K562 (cell line): ENCODE measurements at regions not wholly inside any gene's neighbourhood (a gene's known extent, or its start where the extent isn't known, plus 50 kb on each side); places are given as distances from the start of the nearest gene placed in this dataset.

ENCODE experiments used
- ATAC-seq: fragments of 200-7000 bp; cut with Tn5 transposase; 3 replicates; pipeline ENCODE4 v1.9.1; 2020; ENCODE audit warnings: moderate library complexity
- BruUV-seq: library from RNA; stranded (reverse); fragments of 400-500 nt; replicated peaks from 2 replicates; lab custom pipeline; 2021; lab: Mats Ljungman, UMichigan
- CTCF ChIA-PET: fragments of 300-600 bp; formaldehyde crosslinking; extraction: SDS; loops from one replicate; lab custom pipeline; 2021; ENCODE audit warnings: low intra/inter-chr PET ratio; lab: Yijun Ruan, JAX
- POLR2A ChIA-PET: fragments of 300-600, 350-650 bp; sonication (Branson Sonifier 250); formaldehyde crosslinking; extraction: SDS; loops from one replicate; lab custom pipeline; 2021; ENCODE audit warnings: antibody characterized with exemption, inconsistent platforms; lab: Yijun Ruan, JAX
- DNase-seq, 4 experiments: peaks; one replicate each; pipeline versions ENCODE4 v3.0.0 to v3.0.0-alpha.2; 2011 to 2018; ENCODE audit warnings: low spot score in 3 of 4, mixed read lengths in 3 of 4; ENCODE audit errors: extremely low read depth in 1 of 4
- FAIRE-seq: peaks from 2 replicates; lab custom pipeline; 2011; peaks lifted over from hg19 to GRCh38; lab: Jason Lieb, UNC
- H2AFZ ChIP-seq: 2 replicates; pipeline ENCODE4 v1.6.0; 2011; ENCODE audit warnings: low read depth, low read length, control low read depth, inconsistent platforms
- H3K27ac ChIP-seq: fragments of 200-600 bp; 3 replicates; pipeline ENCODE4 v1.8.0; 2011; ENCODE audit warnings: low read depth, mild to moderate bottlenecking, control low read depth, inconsistent platforms, low read length, moderate library complexity, mixed read lengths; ENCODE audit errors: extremely low read depth
- H3K27me3 ChIP-seq, 2 experiments: fragments of 300-600 bp in 1 of 2; 2 replicates in 1 of 2; 3 replicates in 1 of 2; pipeline versions ENCODE4 v1.6.0 to v1.8.0; 2011; ENCODE audit warnings: inconsistent platforms in 2 of 2, low read length in 2 of 2, mild to moderate bottlenecking in 1 of 2, mixed read lengths in 1 of 2, moderate library complexity in 1 of 2; ENCODE audit not compliant: control insufficient read depth in 2 of 2, insufficient read depth in 2 of 2
- H3K36me3 ChIP-seq: fragments of 300-600 bp; 3 replicates; pipeline ENCODE4 v1.8.0; 2011; ENCODE audit warnings: mild to moderate bottlenecking, low read length, inconsistent platforms; ENCODE audit not compliant: control insufficient read depth, insufficient read depth
- H3K4me1 ChIP-seq, 2 experiments: fragments of 200-600 bp in 1 of 2; replicated peaks in 1 of 2; 2 replicates in 1 of 2; 3 replicates in 1 of 2; pipeline versions ENCODE4 v1.5.1 to v1.8.0; 2011; ENCODE audit warnings: inconsistent platforms in 2 of 2, low read length in 2 of 2, mild to moderate bottlenecking in 1 of 2, mixed read lengths in 1 of 2, moderate library complexity in 1 of 2; ENCODE audit not compliant: control insufficient read depth in 2 of 2, insufficient read depth in 2 of 2
- H3K4me2 ChIP-seq: 2 replicates; pipeline ENCODE4 v1.6.1; 2011; ENCODE audit warnings: low read length, control low read depth, inconsistent platforms, mixed read lengths; ENCODE audit not compliant: insufficient read depth
- H3K4me3 ChIP-seq: fragments of 200-600 bp; sonication (generic), shearing (Covaris generic); 2 replicates; pipeline ENCODE4 v1.5.1; 2016; ENCODE audit warnings: control low read depth, inconsistent platforms
- H3K79me2 ChIP-seq: fragments of 200-600 bp; 3 replicates; pipeline ENCODE4 v1.8.0; 2011; ENCODE audit warnings: low read length, inconsistent platforms; ENCODE audit not compliant: control insufficient read depth, insufficient read depth
- H3K9ac ChIP-seq, 2 experiments: 2 replicates each; pipeline versions ENCODE4 v1.6.0 to v1.6.1; 2011; ENCODE audit warnings: low read depth in 2 of 2, low read length in 2 of 2, control low read depth in 1 of 2, inconsistent platforms in 1 of 2, mild to moderate bottlenecking in 1 of 2, mixed read lengths in 1 of 2; ENCODE audit not compliant: insufficient read depth in 1 of 2
- H3K9me1 ChIP-seq: one replicate; pipeline ENCODE4 v1.6.0; 2011; ENCODE audit warnings: inconsistent platforms, mild to moderate bottlenecking, low read length, moderate library complexity; ENCODE audit not compliant: control insufficient read depth, insufficient read depth
- H3K9me3 ChIP-seq: replicated peaks from 2 replicates; pipeline ENCODE4 v1.5.1; 2011; ENCODE audit warnings: low read depth, low read length, inconsistent platforms; ENCODE audit not compliant: control insufficient read depth, insufficient read depth
- H4K20me1 ChIP-seq: replicated peaks from 2 replicates; pipeline ENCODE4 v1.6.1; 2011; ENCODE audit warnings: low read length, inconsistent platforms, mixed read lengths; ENCODE audit not compliant: control insufficient read depth, insufficient read depth
- CBFB ChIP-seq: sonication (generic); formaldehyde crosslinking; IDR thresholded peaks from 2 replicates; pipeline ENCODE4 v1.4.0; 2020; ENCODE audit warnings: mild to moderate bottlenecking, missing genetic modification reagents
- EGR1 ChIP-seq: fragments of 450-650 bp; conservative IDR thresholded peaks from 2 replicates; pipeline ENCODE4 v1.6.1; 2017; ENCODE audit warnings: mild to moderate bottlenecking
- FOXJ2 ChIP-seq: fragments of 200-800 bp; sonication (Bioruptor generic); IDR thresholded peaks from 2 replicates; pipeline ENCODE4 v1.6.1; 2016; ENCODE audit warnings: missing genetic modification characterization, missing compliant biosample characterization
- POLR3G ChIP-seq: IDR thresholded peaks from 2 replicates; pipeline ENCODE4 v1.6.1; 2011; ENCODE audit not compliant: insufficient read length, insufficient replicate concordance; ENCODE audit errors: extremely low read depth
- TCFL5 ChIP-seq: fragments of 250-450 bp; sonication (Bioruptor Pico); conservative IDR thresholded peaks from 2 replicates; pipeline ENCODE4 v1.6.1; 2021; ENCODE audit warnings: mild to moderate bottlenecking, moderate library complexity, matching md5 sums
- ZNF316 ChIP-seq: fragments of 450-650 bp; IDR thresholded peaks from 2 replicates; pipeline ENCODE4 v1.6.1; 2016
- WGBS: fragments of 100-300 bp; shearing (Covaris generic); methylation state at CpG from one replicate; pipeline ENCODE4 v1.1.6; 2016; ENCODE audit warnings: low coverage, mixed read lengths; ENCODE audit not compliant: insufficient coverage; ENCODE audit errors: missing lambda C conversion rate; 5-methylcytosine and 5-hydroxymethylcytosine counted together
- in situ Hi-C: fragments of 300-500 bp; cut with MboI; formaldehyde crosslinking; loops from 4 replicates; pipeline ENCODE4 v1.15.0; 2018; ENCODE audit warnings: inconsistent platforms, mixed read lengths
- intact Hi-C: fragments of 100-400 bp; cut with micrococcal nuclease; formaldehyde crosslinking; loops from 2 replicates; pipeline ENCODE4 v1.14.2; 2022
- TF ChIP-seq, protein P1 (sequence below): fragments of 250-450 bp; sonication (Bioruptor Pico); IDR thresholded peaks from 2 replicates; pipeline ENCODE4 v1.5.0; 2021
- TF ChIP-seq, protein P2 (sequence below): fragments of 200-600 bp; sonication (generic); IDR thresholded peaks from one replicate; pipeline ENCODE4 v1.6.1; 2012; ENCODE audit warnings: mild to moderate bottlenecking, low read depth, low read length, inconsistent platforms
- TF ChIP-seq, protein P3 (sequence below), 2 experiments: fragments of 250-450 bp in 1 of 2; fragments of 450-650 bp in 1 of 2; sonication (Bioruptor Pico) in 1 of 2; IDR thresholded peaks; 2 replicates each; pipeline versions ENCODE4 v1.6.1 to v1.8.0; 2016 to 2021; ENCODE audit warnings: mild to moderate bottlenecking in 2 of 2, moderate library complexity in 2 of 2, missing compliant biosample characterization in 1 of 2, missing genetic modification characterization in 1 of 2

DNA sequence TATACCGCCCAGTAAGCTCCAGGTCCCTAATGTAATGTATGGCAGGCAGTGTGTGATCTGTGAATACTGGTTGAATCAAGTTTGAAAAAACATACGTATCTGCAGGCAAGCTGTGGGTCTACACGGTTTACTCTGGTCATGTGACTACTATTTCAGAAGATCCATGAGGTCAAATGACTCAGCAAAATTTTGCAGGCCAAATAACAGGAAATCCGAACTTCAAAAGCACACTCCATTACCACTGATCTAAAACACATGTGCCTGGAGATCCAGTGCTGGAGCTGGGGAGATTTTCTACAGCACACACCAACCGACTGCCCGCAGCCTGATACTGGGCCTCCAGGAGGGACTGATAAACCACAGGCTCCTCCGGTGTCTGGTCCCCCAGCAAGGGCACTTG, 64.5 kb upstream of the SLC44A3 start:
- Histone ChIP-seq H3K79me2 (no peaks in the 10 kb centered on the region), H3K9ac (no peak overlapping the region), H3K4me2 (no peak overlapping the region), H2AFZ (peak overlapping the region; percentile 25; the same call in 1 of the 2 replicates), H3K36me3 (no peaks in the 10 kb centered on the region), H3K4me1 (peaks cover 0 to 5% of the 10 kb centered on the region in 2 experiments; a peak in 2 of 5 replicates), H3K27me3 (peaks cover 0 to 4% of the 10 kb centered on the region in 2 experiments; a peak in 1 of 5 replicates), H3K27ac (peak overlapping the region; percentile 21; the same call in 1 of the 3 replicates), H3K9me3 (no peaks in the 10 kb centered on the region), H3K9me1 (no peaks in the 10 kb centered on the region), H4K20me1 (no peaks in the 10 kb centered on the region), H3K4me3 (no peak overlapping the region)
- POLR2A ChIA-PET = interaction anchor here (0.5 kb wide), 1 partner anchor 151 kb away, joined by 3 read pairs; no protein-coding TSS in a partner anchor
- no TSS peak for BruUV-seq
- WGBS = 9% methylated on average over 7 of the region's 7 CpGs
- FAIRE-seq (peak; percentile 78), DNase-seq (peak in 3 of 4 experiments; percentile 14 to 45 (median 16)), ATAC-seq (peak; percentile 69)
- CTCF ChIA-PET = no interaction called here
- intact Hi-C loops (no loop called here), in situ Hi-C loops (no loop called here)
- no peak for TF ChIP-seq POLR3G
- TF ChIP-seq CBFB (CRISPR knock-in tag) = no peak
- TF ChIP-seq, protein P1, sequence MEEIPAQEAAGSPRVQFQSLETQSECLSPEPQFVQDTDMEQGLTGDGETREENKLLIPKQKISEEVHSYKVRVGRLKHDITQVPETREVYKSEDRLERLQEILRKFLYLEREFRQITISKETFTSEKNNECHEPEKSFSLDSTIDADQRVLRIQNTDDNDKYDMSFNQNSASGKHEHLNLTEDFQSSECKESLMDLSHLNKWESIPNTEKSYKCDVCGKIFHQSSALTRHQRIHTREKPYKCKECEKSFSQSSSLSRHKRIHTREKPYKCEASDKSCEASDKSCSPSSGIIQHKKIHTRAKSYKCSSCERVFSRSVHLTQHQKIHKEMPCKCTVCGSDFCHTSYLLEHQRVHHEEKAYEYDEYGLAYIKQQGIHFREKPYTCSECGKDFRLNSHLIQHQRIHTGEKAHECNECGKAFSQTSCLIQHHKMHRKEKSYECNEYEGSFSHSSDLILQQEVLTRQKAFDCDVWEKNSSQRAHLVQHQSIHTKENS = no peak
- TF ChIP-seq, protein P2, sequence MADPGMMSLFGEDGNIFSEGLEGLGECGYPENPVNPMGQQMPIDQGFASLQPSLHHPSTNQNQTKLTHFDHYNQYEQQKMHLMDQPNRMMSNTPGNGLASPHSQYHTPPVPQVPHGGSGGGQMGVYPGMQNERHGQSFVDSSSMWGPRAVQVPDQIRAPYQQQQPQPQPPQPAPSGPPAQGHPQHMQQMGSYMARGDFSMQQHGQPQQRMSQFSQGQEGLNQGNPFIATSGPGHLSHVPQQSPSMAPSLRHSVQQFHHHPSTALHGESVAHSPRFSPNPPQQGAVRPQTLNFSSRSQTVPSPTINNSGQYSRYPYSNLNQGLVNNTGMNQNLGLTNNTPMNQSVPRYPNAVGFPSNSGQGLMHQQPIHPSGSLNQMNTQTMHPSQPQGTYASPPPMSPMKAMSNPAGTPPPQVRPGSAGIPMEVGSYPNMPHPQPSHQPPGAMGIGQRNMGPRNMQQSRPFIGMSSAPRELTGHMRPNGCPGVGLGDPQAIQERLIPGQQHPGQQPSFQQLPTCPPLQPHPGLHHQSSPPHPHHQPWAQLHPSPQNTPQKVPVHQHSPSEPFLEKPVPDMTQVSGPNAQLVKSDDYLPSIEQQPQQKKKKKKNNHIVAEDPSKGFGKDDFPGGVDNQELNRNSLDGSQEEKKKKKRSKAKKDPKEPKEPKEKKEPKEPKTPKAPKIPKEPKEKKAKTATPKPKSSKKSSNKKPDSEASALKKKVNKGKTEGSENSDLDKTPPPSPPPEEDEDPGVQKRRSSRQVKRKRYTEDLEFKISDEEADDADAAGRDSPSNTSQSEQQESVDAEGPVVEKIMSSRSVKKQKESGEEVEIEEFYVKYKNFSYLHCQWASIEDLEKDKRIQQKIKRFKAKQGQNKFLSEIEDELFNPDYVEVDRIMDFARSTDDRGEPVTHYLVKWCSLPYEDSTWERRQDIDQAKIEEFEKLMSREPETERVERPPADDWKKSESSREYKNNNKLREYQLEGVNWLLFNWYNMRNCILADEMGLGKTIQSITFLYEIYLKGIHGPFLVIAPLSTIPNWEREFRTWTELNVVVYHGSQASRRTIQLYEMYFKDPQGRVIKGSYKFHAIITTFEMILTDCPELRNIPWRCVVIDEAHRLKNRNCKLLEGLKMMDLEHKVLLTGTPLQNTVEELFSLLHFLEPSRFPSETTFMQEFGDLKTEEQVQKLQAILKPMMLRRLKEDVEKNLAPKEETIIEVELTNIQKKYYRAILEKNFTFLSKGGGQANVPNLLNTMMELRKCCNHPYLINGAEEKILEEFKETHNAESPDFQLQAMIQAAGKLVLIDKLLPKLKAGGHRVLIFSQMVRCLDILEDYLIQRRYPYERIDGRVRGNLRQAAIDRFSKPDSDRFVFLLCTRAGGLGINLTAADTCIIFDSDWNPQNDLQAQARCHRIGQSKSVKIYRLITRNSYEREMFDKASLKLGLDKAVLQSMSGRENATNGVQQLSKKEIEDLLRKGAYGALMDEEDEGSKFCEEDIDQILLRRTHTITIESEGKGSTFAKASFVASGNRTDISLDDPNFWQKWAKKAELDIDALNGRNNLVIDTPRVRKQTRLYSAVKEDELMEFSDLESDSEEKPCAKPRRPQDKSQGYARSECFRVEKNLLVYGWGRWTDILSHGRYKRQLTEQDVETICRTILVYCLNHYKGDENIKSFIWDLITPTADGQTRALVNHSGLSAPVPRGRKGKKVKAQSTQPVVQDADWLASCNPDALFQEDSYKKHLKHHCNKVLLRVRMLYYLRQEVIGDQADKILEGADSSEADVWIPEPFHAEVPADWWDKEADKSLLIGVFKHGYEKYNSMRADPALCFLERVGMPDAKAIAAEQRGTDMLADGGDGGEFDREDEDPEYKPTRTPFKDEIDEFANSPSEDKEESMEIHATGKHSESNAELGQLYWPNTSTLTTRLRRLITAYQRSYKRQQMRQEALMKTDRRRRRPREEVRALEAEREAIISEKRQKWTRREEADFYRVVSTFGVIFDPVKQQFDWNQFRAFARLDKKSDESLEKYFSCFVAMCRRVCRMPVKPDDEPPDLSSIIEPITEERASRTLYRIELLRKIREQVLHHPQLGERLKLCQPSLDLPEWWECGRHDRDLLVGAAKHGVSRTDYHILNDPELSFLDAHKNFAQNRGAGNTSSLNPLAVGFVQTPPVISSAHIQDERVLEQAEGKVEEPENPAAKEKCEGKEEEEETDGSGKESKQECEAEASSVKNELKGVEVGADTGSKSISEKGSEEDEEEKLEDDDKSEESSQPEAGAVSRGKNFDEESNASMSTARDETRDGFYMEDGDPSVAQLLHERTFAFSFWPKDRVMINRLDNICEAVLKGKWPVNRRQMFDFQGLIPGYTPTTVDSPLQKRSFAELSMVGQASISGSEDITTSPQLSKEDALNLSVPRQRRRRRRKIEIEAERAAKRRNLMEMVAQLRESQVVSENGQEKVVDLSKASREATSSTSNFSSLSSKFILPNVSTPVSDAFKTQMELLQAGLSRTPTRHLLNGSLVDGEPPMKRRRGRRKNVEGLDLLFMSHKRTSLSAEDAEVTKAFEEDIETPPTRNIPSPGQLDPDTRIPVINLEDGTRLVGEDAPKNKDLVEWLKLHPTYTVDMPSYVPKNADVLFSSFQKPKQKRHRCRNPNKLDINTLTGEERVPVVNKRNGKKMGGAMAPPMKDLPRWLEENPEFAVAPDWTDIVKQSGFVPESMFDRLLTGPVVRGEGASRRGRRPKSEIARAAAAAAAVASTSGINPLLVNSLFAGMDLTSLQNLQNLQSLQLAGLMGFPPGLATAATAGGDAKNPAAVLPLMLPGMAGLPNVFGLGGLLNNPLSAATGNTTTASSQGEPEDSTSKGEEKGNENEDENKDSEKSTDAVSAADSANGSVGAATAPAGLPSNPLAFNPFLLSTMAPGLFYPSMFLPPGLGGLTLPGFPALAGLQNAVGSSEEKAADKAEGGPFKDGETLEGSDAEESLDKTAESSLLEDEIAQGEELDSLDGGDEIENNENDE = no peak
- no peak for TF ChIP-seq TCFL5
- no peak for TF ChIP-seq EGR1
- TF ChIP-seq, protein P3, sequence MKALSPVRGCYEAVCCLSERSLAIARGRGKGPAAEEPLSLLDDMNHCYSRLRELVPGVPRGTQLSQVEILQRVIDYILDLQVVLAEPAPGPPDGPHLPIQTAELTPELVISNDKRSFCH (CRISPR knock-in tag; IDR thresholded peaks at IDR 0.05) = no peak
- TF ChIP-seq, protein P3 (tag; IDR thresholded peaks at IDR 0.05) = no peak
- no peak for TF ChIP-seq FOXJ2
- peak; percentile 94 for TF ChIP-seq ZNF316
